Spleen (tissue), 7 donors: ENCODE measurements at regions not wholly inside any gene's neighbourhood (a gene's known extent, or its start where the extent isn't known, plus 50 kb on each side); places are given as distances from the start of the nearest gene placed in this dataset.

ENCODE experiments used
- POLR2A ChIP-seq, 3 donors: fragments of 450-650 bp; IDR thresholded peaks; one replicate each; pipeline ENCODE4 v1.5.1; 2017; ENCODE audit warnings: antibody characterized with exemption in 3 of 3, mild to moderate bottlenecking in 1 of 3
- TF ChIP-seq, protein P1 (sequence below), 11 experiments: fragments of 200-600 bp in 7 of 11; fragments of 450-650 bp in 4 of 11; sonication (generic) in 4 of 11; IDR thresholded peaks in 8 of 11; conservative IDR thresholded peaks in 3 of 11; 1 replicate in 7 of 11; 2 replicates in 4 of 11; pipeline versions ENCODE4 v1.4.0 to v1.8.0; 2016 to 2021; ENCODE audit warnings: antibody characterized with exemption in 11 of 11, inconsistent platforms in 4 of 11, mild to moderate bottlenecking in 1 of 11
- donor health status: DM: no; HTN: no; CAD: no; lungs with moderate emphysema.
- donor health status: DM: no; HTN: no; CAD: no.
- donor health status: DM: no; HTN: no; CAD: no.

DNA sequence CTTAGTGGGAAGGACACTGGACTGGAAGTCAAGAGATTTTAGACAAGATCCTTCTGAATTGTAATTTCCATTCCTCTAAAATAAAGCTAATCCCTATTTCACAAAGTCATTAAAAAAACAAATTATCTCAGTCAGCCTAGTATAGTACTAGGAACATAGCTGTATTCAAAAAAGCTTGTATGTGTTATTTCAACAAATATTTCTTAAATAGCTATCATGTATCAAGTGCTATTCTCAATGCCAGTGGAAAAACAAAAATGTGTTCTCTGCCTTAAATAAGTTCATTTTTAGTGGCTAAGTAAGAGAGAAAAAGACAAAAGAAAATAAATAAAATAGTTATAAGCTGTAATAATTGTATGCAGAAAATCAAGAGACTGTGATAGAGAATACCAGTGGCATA, 541.8 kb upstream of the CDH2 start:
- TF ChIP-seq, protein P1, sequence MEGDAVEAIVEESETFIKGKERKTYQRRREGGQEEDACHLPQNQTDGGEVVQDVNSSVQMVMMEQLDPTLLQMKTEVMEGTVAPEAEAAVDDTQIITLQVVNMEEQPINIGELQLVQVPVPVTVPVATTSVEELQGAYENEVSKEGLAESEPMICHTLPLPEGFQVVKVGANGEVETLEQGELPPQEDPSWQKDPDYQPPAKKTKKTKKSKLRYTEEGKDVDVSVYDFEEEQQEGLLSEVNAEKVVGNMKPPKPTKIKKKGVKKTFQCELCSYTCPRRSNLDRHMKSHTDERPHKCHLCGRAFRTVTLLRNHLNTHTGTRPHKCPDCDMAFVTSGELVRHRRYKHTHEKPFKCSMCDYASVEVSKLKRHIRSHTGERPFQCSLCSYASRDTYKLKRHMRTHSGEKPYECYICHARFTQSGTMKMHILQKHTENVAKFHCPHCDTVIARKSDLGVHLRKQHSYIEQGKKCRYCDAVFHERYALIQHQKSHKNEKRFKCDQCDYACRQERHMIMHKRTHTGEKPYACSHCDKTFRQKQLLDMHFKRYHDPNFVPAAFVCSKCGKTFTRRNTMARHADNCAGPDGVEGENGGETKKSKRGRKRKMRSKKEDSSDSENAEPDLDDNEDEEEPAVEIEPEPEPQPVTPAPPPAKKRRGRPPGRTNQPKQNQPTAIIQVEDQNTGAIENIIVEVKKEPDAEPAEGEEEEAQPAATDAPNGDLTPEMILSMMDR (IDR thresholded peaks at IDR 0.05 in 8 of 11, conservative IDR thresholded peaks at IDR 0.05 in 3 of 11), result no peak
- no peak for TF ChIP-seq POLR2A (IDR thresholded peaks at IDR 0.05)
